GM12873 (cell line): ENCODE measurements at regions not wholly inside any gene's neighbourhood (a gene's known extent, or its start where the extent isn't known, plus 50 kb on each side); places are given as distances from the start of the nearest gene placed in this dataset.

Source experiments
- CTCF ChIP-seq: IDR thresholded peaks from 2 replicates; pipeline ENCODE4 v1.5.1; 2012; ENCODE audit warnings: low read depth, mild to moderate bottlenecking, moderate library complexity, low read length, control low read depth; ENCODE audit not compliant: insufficient read depth; ENCODE audit errors: missing control alignments

GRCh38 chr2:16126517-16127275, 186.3 kb downstream of the MYCN start:
- peak; percentile 5 for TF ChIP-seq CTCF

DNA sequence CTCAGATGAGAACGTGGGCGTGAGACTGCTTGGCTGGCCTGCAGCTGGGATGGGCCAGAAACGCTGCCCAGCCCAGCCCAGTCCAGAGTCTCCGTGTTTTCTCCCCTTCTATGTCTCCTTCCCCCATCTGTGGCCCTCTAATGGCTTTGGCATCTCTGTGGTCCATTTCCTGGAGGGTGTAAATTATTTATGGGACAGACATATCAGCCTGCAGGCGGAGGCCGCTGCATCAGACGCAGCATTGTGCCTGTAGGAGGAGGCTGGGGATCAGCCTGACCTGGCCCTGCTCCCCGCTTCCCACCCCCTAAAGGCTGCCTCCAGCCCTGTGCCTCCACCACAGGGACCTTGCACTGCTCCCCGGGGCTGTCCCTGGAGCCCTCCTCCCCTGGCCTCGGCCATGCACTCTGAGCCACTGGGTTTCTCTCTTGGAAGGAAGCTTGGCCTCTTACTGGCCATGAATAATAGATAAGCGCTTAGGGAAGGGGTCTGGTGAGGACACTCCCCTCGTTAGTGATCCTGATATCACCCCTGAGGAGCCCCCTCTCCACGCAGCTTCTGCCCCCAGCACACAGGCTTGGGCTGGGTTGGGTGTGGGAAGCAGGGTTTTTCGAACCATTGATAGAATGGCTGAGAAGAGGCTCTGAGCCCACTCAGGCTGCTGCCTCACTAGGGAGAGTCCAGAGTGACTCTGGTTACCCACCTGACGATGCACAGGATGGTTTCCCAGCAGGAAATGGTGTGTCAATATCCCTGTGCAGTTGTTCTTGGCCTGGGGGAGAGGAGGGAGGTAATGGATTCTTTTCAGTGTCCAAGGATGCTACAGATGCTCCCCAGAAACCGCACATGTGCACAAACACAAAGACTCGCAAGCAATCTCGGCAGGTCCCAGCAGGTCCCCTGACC, 185.5 kb downstream of the MYCN start:
- TF ChIP-seq CTCF = no peak

DNA sequence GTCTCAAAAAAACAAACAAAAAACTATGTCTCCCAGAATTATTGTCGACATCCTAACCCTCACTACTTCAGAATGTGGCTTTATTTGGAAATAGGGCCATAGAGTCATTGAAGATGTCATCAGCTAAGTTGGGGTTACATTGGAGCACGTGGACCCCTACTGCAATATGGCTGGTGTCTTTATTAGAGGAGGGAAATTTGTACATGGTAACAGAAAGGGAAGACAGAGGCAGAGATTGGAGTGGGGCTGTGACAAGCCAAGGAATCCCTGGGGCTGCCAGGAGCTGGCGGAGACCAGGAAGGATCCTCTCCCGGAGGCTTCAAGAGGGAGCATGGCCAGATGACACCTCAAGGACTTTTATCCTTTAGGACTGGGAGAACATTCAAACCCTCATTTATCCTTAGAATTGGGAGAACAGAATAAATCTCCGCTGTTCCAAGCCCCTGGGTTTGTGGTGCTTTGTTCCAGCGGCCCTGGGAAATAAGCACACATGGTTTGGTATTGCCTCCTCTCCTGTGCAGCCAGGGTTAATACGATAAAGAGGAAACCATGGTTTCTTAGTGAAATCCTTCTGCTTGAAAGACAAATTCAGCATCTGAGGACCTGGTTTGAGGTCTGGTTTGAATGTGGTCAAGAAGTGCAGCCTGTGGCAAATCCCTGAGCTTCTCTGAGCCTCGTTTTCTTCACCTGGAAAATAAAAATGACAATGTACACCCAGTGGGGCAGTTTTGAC, 184.7 kb downstream of the MYCN start:
- TF ChIP-seq CTCF = no peak

DNA sequence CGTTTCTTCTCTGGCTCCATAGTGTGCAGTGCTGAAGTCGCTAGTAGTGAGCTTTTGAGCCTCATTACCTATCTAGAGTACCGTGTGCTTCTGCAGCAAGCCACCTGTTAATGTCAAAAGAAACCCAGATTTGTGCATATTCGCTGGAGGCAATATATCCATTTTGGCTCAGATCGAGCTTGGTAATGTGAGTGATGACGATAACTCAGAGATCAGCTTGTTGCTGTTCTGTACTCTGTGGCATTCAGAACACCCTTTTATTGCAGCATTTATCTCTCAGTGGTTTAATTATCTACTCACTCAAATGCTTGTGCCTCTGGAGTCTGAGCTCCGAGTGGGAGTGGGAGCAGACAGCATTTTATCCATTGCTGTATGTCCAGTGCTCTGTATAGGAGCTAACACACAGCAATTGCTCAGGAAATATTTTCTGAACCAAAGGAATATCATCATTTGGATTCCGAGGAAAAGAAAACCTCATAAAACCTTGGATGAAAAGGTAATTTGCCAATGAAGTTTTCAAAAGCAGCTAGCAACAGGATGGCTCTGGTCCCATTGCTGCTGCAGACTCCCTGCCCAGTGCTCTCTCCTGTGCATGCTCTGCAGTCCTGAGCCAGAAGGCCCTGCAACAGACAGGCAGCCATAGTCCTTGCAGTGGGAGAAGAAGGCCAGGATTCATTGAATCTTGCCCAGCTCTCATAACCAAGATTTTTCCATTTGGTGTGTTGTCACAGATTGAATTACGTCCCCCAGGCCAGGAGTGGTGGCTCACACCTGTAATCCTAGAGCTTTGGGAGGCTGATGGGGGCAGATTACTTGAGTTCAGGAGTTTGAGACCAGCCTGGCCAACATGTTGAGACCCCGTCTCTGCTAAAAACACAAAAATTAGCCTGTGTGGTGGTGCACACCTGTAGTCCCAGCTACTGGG, 183.8 kb downstream of the MYCN start:
- no peak for TF ChIP-seq CTCF

DNA sequence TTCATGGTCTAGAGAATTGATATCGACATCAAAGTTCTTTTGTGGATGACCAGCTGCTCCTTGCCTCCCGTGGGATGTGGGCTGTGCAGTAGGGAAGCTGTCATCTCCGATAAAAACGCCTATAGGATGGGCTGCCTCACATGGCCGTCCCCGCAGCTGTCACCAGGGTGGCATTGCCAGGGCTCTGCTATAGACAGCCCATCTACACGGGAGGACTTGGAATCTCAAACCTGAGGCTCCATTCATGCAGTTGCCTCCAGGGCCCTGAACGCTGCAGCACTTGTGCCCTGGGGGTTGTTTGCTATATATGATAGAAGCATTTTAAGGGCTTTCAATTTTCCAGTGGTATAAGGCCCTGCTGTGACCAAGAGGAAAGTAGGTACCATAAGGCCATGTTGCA, 183.1 kb downstream of the MYCN start:
- TF ChIP-seq CTCF = no peak

DNA sequence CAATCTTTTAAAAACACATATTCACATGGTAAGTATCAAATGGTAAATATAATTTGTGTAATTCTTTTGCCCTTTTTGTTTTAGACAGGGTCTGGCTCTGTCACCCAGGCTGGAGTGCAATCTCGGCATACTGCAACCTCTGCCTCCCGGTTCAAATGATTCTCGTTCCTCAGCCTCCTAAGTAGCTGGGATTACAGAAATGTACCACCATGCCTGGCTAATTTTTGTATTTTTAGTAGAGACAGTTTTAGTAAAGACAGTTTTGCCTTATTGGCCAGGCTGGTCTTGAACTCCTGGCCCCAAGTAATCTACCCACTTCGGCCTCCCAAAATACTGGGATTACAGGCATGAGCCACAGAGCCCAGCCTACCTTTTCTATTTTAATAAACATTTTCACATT, 182.2 kb downstream of the MYCN start:
- no peak for TF ChIP-seq CTCF
